T-helper 17 cell (primary cell): ENCODE measurements at regions not wholly inside any gene's neighbourhood (a gene's known extent, or its start where the extent isn't known, plus 50 kb on each side); places are given as distances from the start of the nearest gene placed in this dataset.
"Not testable (repeated sequence)": the region's sequence is repeated elsewhere in the genome, so short reads cannot be mapped to it uniquely, and the experiment has no call there.

Experiments
- ATAC-seq: fragments of 150-1000 bp; cut with Tn5 transposase; 2 replicates; pipeline ENCODE4 v1.10.0; 2021; ENCODE audit warnings: mild to moderate bottlenecking, moderate library complexity
- DNase-seq, 3 donors: peaks; one replicate each; pipeline versions ENCODE4 v3.0.0 to v3.0.0-alpha.2; 2020 to 2021
- H3K9me3 ChIP-seq: one replicate; pipeline ENCODE4 v1.7.0; 2013; ENCODE audit warnings: low read length, mild to moderate bottlenecking; ENCODE audit not compliant: control insufficient read depth, poor library complexity, severe bottlenecking
- H3K27ac Mint-ChIP-seq: one replicate; pipeline ENCODE4 v1.8.0; 2022; ENCODE audit warnings: mild to moderate bottlenecking, moderate library complexity, mixed read lengths
- H3K27me3 Mint-ChIP-seq: one replicate; pipeline ENCODE4 v1.8.0; 2022; ENCODE audit warnings: mixed read lengths
- H3K36me3 Mint-ChIP-seq: one replicate; pipeline ENCODE4 v1.8.0; 2022; ENCODE audit warnings: low read depth, mixed read lengths
- H3K4me1 Mint-ChIP-seq: one replicate; pipeline ENCODE4 v1.8.0; 2022; ENCODE audit warnings: mild to moderate bottlenecking, mixed read lengths
- H3K4me3 Mint-ChIP-seq: one replicate; pipeline ENCODE4 v1.8.0; 2022; ENCODE audit warnings: mild to moderate bottlenecking, moderate library complexity, mixed read lengths

GRCh38 chr12:131272283-131272814 lies 318.6 kb downstream of the ADGRD1 start:
- H3K9me3 ChIP-seq, H3K4me1 Mint-ChIP-seq, H3K27ac Mint-ChIP-seq, H3K36me3 Mint-ChIP-seq, DNase-seq, H3K27me3 Mint-ChIP-seq, ATAC-seq, H3K4me3 Mint-ChIP-seq: not testable (repeated sequence)

- DNase-seq: no peak
Measured at GRCh38 chr12:131273291-131273845, 319.7 kb downstream of the ADGRD1 start.

GRCh38 chr12:131274061-131274460 lies 320.4 kb downstream of the ADGRD1 start:
- Mint-ChIP-seq H3K27me3 (no peaks in the 10 kb centered on the region), H3K4me3 (no peak overlapping the region), H3K27ac (no peak overlapping the region), H3K36me3 (no peaks in the 10 kb centered on the region), H3K4me1 (no peaks in the 10 kb centered on the region)
- no peaks in the 10 kb centered on the region for H3K9me3 ChIP-seq
- ATAC-seq (no peak), DNase-seq (no peak)

More at GRCh38 chr12:131273291-131273845, 319.7 kb downstream of the ADGRD1 start:
- no peak overlapping the region for H3K4me3 Mint-ChIP-seq
- no peaks in the 10 kb centered on the region for H3K4me1 Mint-ChIP-seq
- no peaks in the 10 kb centered on the region for H3K9me3 ChIP-seq
- H3K27me3 Mint-ChIP-seq: no peaks in the 10 kb centered on the region
- H3K36me3 Mint-ChIP-seq: no peaks in the 10 kb centered on the region
- no peak overlapping the region for H3K27ac Mint-ChIP-seq
- no peak for ATAC-seq

GRCh38 chr12:131274906-131275305 lies 321.2 kb downstream of the ADGRD1 start:
- no peaks in the 10 kb centered on the region for H3K4me1 Mint-ChIP-seq
- H3K36me3 Mint-ChIP-seq: no peaks in the 10 kb centered on the region
- no peaks in the 10 kb centered on the region for H3K9me3 ChIP-seq
- no peaks in the 10 kb centered on the region for H3K27me3 Mint-ChIP-seq
- DNase-seq (no peak), ATAC-seq (no peak)
- H3K27ac Mint-ChIP-seq: no peak overlapping the region
- H3K4me3 Mint-ChIP-seq: no peak overlapping the region

- no peaks in the 10 kb centered on the region for H3K4me1 Mint-ChIP-seq
- no peaks in the 10 kb centered on the region for H3K36me3 Mint-ChIP-seq
- ATAC-seq (no peak), DNase-seq (no peak)
- no peak overlapping the region for H3K27ac Mint-ChIP-seq
- no peaks in the 10 kb centered on the region for H3K27me3 Mint-ChIP-seq
- H3K4me3 Mint-ChIP-seq: no peak overlapping the region
- no peaks in the 10 kb centered on the region for H3K9me3 ChIP-seq
Measured at GRCh38 chr12:131275824-131276223, 322.1 kb downstream of the ADGRD1 start.

GRCh38 chr12:131276501-131277185 lies 322.9 kb downstream of the ADGRD1 start:
- Mint-ChIP-seq H3K4me3 (no peak overlapping the region), H3K4me1 (no peaks in the 10 kb centered on the region), H3K27me3 (no peaks in the 10 kb centered on the region), H3K36me3 (no peaks in the 10 kb centered on the region), H3K27ac (no peak overlapping the region)
- H3K9me3 ChIP-seq: no peaks in the 10 kb centered on the region
- DNase-seq: no peak
- ATAC-seq: no peak

GRCh38 chr12:131277186-131278091 lies 323.7 kb downstream of the ADGRD1 start:
- ATAC-seq, DNase-seq, H3K9me3 ChIP-seq, H3K27ac Mint-ChIP-seq, H3K36me3 Mint-ChIP-seq, H3K4me3 Mint-ChIP-seq, H3K27me3 Mint-ChIP-seq, H3K4me1 Mint-ChIP-seq: not testable (repeated sequence)

- H3K27ac Mint-ChIP-seq, H3K36me3 Mint-ChIP-seq, H3K9me3 ChIP-seq, ATAC-seq, DNase-seq, H3K4me3 Mint-ChIP-seq, H3K4me1 Mint-ChIP-seq, H3K27me3 Mint-ChIP-seq: not testable (repeated sequence)
Measured at GRCh38 chr12:131278451-131279115, 324.9 kb downstream of the ADGRD1 start.

- Mint-ChIP-seq H3K27me3 (no peaks in the 10 kb centered on the region), H3K4me3 (no peak overlapping the region), H3K27ac (no peak overlapping the region), H3K4me1 (no peaks in the 10 kb centered on the region), H3K36me3 (no peaks in the 10 kb centered on the region)
- ATAC-seq (no peak), DNase-seq (no peak)
- no peaks in the 10 kb centered on the region for H3K9me3 ChIP-seq
Measured at GRCh38 chr12:131279281-131279921, 325.7 kb downstream of the ADGRD1 start.

GRCh38 chr12:131280426-131280825 lies 326.7 kb downstream of the ADGRD1 start:
- H3K36me3 Mint-ChIP-seq: no peaks in the 10 kb centered on the region
- H3K4me1 Mint-ChIP-seq: no peaks in the 10 kb centered on the region
- no peaks in the 10 kb centered on the region for H3K9me3 ChIP-seq
- DNase-seq (no peak), ATAC-seq (no peak)
- no peak overlapping the region for H3K4me3 Mint-ChIP-seq
- H3K27ac Mint-ChIP-seq: no peak overlapping the region
- H3K27me3 Mint-ChIP-seq: no peaks in the 10 kb centered on the region

- H3K9me3 ChIP-seq: no peaks in the 10 kb centered on the region
- no peak overlapping the region for H3K4me3 Mint-ChIP-seq
- no peak overlapping the region for H3K27ac Mint-ChIP-seq
- no peaks in the 10 kb centered on the region for H3K27me3 Mint-ChIP-seq
- ATAC-seq: no peak
- H3K4me1 Mint-ChIP-seq: no peaks in the 10 kb centered on the region
- no peak for DNase-seq
- no peaks in the 10 kb centered on the region for H3K36me3 Mint-ChIP-seq
Measured at GRCh38 chr12:131281016-131281415, 327.3 kb downstream of the ADGRD1 start.

- Mint-ChIP-seq H3K4me1 (no peaks in the 10 kb centered on the region), H3K27ac (no peak overlapping the region), H3K36me3 (no peaks in the 10 kb centered on the region), H3K27me3 (no peaks in the 10 kb centered on the region), H3K4me3 (no peak overlapping the region)
- no peaks in the 10 kb centered on the region for H3K9me3 ChIP-seq
- ATAC-seq (no peak), DNase-seq (no peak)
Measured at GRCh38 chr12:131282292-131283080, 328.8 kb downstream of the ADGRD1 start.
